Lung (tissue), 11 donors: ENCODE measurements at regions not wholly inside any gene's neighbourhood (a gene's known extent, or its start where the extent isn't known, plus 50 kb on each side); places are given as distances from the start of the nearest gene placed in this dataset.

Experiments
- ATAC-seq: fragments of 200-7000 bp; cut with Tn5 transposase; one replicate; pipeline ENCODE4 v1.9.1; 2020; ENCODE audit warnings: moderate number of reproducible peaks; ENCODE audit not compliant: insufficient read depth, low FRiP score
- DNase-seq, 3 donors: peaks; one replicate each; pipeline ENCODE4 v3.0.0-alpha.2; 2013 to 2017
- H3K27ac ChIP-seq, 2 donors: one replicate each; pipeline ENCODE4 v1.5.1; 2013; ENCODE audit warnings: mild to moderate bottlenecking in 2 of 2, moderate library complexity in 2 of 2, control low read depth in 1 of 2, inconsistent platforms in 1 of 2, low read depth in 1 of 2, low read length in 1 of 2
- H3K27me3 ChIP-seq, 3 donors: one replicate each; pipeline ENCODE4 v1.5.1; 2013; ENCODE audit warnings: low read length in 2 of 3; ENCODE audit not compliant: control insufficient read depth in 3 of 3, insufficient read depth in 3 of 3
- H3K36me3 ChIP-seq, 4 donors: one replicate each; pipeline ENCODE4 v1.5.1; 2013; ENCODE audit warnings: low read length in 4 of 4, mild to moderate bottlenecking in 1 of 4, moderate library complexity in 1 of 4; ENCODE audit not compliant: control insufficient read depth in 4 of 4, insufficient read depth in 4 of 4
- H3K4me1 ChIP-seq, 5 donors: one replicate each; pipeline ENCODE4 v1.5.1; 2013; ENCODE audit warnings: low read length in 5 of 5, mild to moderate bottlenecking in 2 of 5, moderate library complexity in 1 of 5; ENCODE audit not compliant: control insufficient read depth in 5 of 5, insufficient read depth in 5 of 5
- H3K4me3 ChIP-seq: one replicate; pipeline ENCODE4 v1.5.1; 2013; ENCODE audit warnings: mild to moderate bottlenecking, control low read depth, moderate library complexity
- H3K9ac ChIP-seq, 2 donors: one replicate each; pipeline ENCODE4 v1.5.1; 2013; ENCODE audit warnings: low read length in 2 of 2, control low read depth in 1 of 2; ENCODE audit not compliant: insufficient read depth in 1 of 2
- H3K9me3 ChIP-seq, 4 donors: one replicate each; pipeline ENCODE4 v1.5.1; 2013; ENCODE audit warnings: low read length in 3 of 4, mild to moderate bottlenecking in 1 of 4, moderate library complexity in 1 of 4; ENCODE audit not compliant: control insufficient read depth in 4 of 4, insufficient read depth in 3 of 4
- WGBS, 2 donors: extraction: QIAGEN DNeasy Blood & Tissue Kit; methylation state at CpG; one replicate each; pipeline ENCODE4 v1.1.7; 2013; 5-methylcytosine and 5-hydroxymethylcytosine counted together
- TF ChIP-seq, protein P1 (sequence below): IDR thresholded peaks from 2 replicates; pipeline ENCODE4 v1.5.1; 2012; ENCODE audit warnings: mild to moderate bottlenecking; ENCODE audit errors: control extremely low read depth, extremely low read depth
- donor health status: control.
- donor health status: control.
- donor health status: Bipolar disorder and iron deficiency.
- donor health status: healthy.
- donor health status: DM: yes; HTN: yes; CAD: no.

DNA sequence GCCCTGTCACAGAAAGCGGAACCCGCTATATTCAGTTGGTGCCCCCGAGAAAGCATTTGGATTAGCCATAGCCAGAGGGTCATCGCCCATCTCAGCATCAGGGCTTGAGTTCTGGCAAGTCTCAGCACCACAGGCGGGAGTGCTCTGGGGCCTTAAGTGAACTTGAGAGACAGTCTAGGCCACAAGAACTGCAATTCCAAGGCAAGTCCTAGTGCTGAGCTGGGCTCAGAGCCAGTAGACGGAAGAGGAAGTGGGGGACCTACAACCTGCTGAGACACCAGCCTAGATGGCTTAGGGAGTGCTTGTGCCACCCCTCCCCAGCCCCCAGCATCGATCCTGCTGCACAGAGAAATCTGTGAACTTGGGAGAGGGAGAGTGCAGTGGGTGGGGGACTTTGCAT lies 594.9 kb downstream of the CCDC171 start:
- ATAC-seq: no peak

DNA sequence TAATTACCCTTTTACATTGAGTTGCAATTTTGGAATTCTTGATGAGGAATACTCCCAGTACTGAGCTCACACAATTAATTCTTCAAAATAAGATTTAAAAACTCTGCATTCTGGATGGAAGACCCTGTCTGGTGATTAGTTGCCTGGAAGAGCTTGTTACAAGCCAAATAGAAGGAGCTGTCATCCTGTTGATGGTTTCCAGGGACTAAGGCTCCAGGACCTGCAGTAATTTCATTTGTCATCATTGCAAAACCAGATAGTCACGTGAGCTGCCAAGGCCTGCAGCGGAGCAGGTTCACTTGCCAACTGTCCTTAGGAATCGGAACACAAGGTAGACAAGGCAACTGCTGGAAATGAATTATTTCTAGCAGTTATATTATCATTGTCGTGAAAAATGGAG lies 597.7 kb downstream of the CCDC171 start:
- 63 to 69% methylated on average over 4 of the region's 4 CpGs for WGBS, 2 donors

More for the DNA sequence above, 594.9 kb downstream of the CCDC171 start:
- Histone ChIP-seq H3K27ac (no peak overlapping the region), H3K9me3 (no peaks in the 10 kb centered on the region), H3K36me3 (no peaks in the 10 kb centered on the region), H3K4me1 (no peaks in the 10 kb centered on the region), H3K4me3 (no peak overlapping the region), H3K9ac (no peak overlapping the region), H3K27me3 (no peaks in the 10 kb centered on the region)
- DNase-seq: peak; percentile 21 to 61 (median 27)
- 68 to 73% methylated on average over 7 of the region's 7 CpGs for WGBS, 2 donors
- TF ChIP-seq, protein P1, sequence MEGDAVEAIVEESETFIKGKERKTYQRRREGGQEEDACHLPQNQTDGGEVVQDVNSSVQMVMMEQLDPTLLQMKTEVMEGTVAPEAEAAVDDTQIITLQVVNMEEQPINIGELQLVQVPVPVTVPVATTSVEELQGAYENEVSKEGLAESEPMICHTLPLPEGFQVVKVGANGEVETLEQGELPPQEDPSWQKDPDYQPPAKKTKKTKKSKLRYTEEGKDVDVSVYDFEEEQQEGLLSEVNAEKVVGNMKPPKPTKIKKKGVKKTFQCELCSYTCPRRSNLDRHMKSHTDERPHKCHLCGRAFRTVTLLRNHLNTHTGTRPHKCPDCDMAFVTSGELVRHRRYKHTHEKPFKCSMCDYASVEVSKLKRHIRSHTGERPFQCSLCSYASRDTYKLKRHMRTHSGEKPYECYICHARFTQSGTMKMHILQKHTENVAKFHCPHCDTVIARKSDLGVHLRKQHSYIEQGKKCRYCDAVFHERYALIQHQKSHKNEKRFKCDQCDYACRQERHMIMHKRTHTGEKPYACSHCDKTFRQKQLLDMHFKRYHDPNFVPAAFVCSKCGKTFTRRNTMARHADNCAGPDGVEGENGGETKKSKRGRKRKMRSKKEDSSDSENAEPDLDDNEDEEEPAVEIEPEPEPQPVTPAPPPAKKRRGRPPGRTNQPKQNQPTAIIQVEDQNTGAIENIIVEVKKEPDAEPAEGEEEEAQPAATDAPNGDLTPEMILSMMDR: no peak

GRCh38 chr9:16150938-16151650 lies 598.3 kb downstream of the CCDC171 start:
- TF ChIP-seq, protein P1: no peak
- H3K36me3 ChIP-seq: no peaks in the 10 kb centered on the region
- no peaks in the 10 kb centered on the region for H3K9me3 ChIP-seq
- WGBS, 2 donors: 72 to 74% methylated on average over 9 of the region's 9 CpGs
- H3K9ac ChIP-seq: no peak overlapping the region
- H3K27ac ChIP-seq: no peak overlapping the region
- H3K4me1 ChIP-seq: peaks cover 0 to 14% (median 0%) of the 10 kb centered on the region in 5 donors
- H3K27me3 ChIP-seq: no peaks in the 10 kb centered on the region
- ATAC-seq: no peak
- no peak overlapping the region for H3K4me3 ChIP-seq
- no peak for DNase-seq

More for the DNA sequence above, 597.7 kb downstream of the CCDC171 start:
- H3K4me3 ChIP-seq: no peak overlapping the region
- no peaks in the 10 kb centered on the region for H3K27me3 ChIP-seq
- H3K4me1 ChIP-seq: peaks cover 0 to 11% (median 0%) of the 10 kb centered on the region in 5 donors
- no peaks in the 10 kb centered on the region for H3K36me3 ChIP-seq
- no peaks in the 10 kb centered on the region for H3K9me3 ChIP-seq
- DNase-seq (no peak), ATAC-seq (no peak)
- no peak overlapping the region for H3K9ac ChIP-seq
- TF ChIP-seq, protein P1: no peak
- no peak overlapping the region for H3K27ac ChIP-seq
